ENCODE measurements at regions not wholly inside any gene's neighbourhood (a gene's known extent, or its start where the extent isn't known, plus 50 kb on each side); places are given as distances from the start of the nearest gene placed in this dataset.
A peak's percentile ranks its signal among the peaks of the same experiment; 100 is the strongest.
"Not testable (repeated sequence)": the region's sequence is repeated elsewhere in the genome, so short reads cannot be mapped to it uniquely, and the experiment has no call there.

DNA sequence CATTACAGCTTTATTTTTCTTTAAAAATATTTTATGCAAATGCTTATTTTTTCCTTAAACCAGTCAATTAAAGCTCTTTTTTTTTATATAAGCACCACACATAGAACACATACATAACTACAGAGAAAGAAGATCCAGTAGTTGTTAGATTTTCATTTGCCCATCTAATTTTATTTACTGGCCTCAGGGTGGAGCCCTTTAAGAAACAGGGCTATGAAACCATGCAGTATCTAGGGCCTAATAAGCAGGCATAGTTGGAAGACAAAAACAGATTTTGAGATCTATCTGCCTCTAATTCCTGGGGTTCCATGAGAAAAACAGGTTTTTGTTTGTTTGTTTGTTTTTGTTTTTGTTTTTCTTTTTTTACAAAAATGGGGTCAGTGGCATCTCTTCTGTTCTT is 120.6 kb downstream of the BCHE start:
- Mint-ChIP-seq H3K9me3 (peaks cover 7% of the 10 kb centered on the region), H3K27ac (no peak overlapping the region), H3K4me1 (no peaks in the 10 kb centered on the region), H3K4me3 (no peak overlapping the region), H3K36me3 (no peaks in the 10 kb centered on the region)
- DNase-seq (ENCODE audit: low spot score in 2 of 2) (no peak), ATAC-seq (no peak)

DNA sequence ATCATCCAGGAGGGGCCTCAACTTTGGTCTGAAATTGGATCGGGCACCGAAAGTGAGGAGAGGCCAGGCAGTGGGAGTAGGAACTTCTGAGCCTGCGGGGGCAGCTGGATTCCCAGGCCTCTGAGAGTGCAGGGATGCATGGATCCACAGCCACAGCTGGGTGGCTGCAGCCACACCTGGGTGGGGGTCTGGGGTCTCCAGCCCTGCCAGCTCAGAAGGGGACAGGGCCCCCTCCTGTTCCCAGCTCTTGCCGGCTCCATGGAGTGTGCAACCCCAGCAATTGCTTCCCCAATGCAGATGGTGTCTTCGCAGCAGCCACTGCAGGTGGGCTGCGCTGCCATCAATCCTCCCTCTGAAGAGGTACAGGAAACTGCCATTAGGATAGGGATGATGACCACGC is 123.7 kb downstream of the BCHE start:
- Mint-ChIP-seq H3K4me3 (no peak overlapping the region), H3K4me1 (no peaks in the 10 kb centered on the region), H3K9me3 (peaks cover 5% of the 10 kb centered on the region), H3K36me3 (no peaks in the 10 kb centered on the region), H3K27ac (no peak overlapping the region)
- ATAC-seq, result peak; percentile 13
- DNase-seq (ENCODE audit: low spot score in 2 of 2), result no peak

DNA sequence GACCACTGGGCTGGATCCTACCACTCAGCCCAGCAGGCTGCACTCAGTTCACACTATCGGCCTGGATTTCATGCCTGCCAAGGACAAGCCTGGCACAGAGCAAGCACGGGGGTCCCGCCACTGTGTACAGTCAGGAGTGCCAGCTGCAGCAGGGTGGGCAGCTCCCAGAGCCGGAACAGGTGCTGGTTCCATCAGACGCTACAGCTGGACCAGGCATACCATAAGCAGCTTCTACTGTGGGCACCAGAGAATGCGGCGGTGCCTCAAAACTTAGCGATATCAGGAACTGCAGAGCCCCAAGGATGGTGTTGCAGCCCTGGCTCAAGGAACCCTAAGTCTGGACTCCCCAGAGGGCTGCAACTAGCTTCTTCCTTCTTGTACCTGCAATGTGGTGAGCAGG is 124.8 kb downstream of the BCHE start:
- no peaks in the 10 kb centered on the region for H3K36me3 Mint-ChIP-seq
- no peaks in the 10 kb centered on the region for H3K4me1 Mint-ChIP-seq
- no peak overlapping the region for H3K27ac Mint-ChIP-seq
- peaks cover 5% of the 10 kb centered on the region for H3K9me3 Mint-ChIP-seq
- ATAC-seq (peak; percentile 21), DNase-seq (ENCODE audit: low spot score in 2 of 2) (no peak)
- H3K4me3 Mint-ChIP-seq, result no peak overlapping the region

DNA sequence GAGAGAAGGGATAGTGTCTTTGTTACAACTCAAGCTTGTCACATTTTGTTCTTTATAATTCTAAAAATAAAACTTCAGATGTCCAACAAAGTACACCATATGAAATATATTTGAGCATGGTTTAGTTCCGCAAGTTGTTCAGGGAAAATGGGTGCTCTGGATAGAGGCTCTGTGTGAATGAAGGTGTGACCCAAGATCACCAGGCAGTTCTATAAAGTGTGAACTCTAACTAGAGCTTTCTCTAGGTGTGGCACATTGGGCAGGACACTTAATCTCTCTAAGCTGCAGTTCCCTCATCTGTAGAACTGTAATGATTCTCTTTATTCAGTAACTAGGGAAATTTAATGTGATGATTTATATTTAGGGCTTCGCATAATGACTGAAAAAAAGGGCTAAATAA is 139.3 kb downstream of the BCHE start:
- H3K36me3 Mint-ChIP-seq, result no peaks in the 10 kb centered on the region
- H3K9me3 Mint-ChIP-seq, result peaks cover 14% of the 10 kb centered on the region
- DNase-seq (ENCODE audit: low spot score in 2 of 2) (no peak), ATAC-seq (no peak)
- H3K4me1 Mint-ChIP-seq, result no peaks in the 10 kb centered on the region
- no peak overlapping the region for H3K4me3 Mint-ChIP-seq
- no peak overlapping the region for H3K27ac Mint-ChIP-seq

DNA sequence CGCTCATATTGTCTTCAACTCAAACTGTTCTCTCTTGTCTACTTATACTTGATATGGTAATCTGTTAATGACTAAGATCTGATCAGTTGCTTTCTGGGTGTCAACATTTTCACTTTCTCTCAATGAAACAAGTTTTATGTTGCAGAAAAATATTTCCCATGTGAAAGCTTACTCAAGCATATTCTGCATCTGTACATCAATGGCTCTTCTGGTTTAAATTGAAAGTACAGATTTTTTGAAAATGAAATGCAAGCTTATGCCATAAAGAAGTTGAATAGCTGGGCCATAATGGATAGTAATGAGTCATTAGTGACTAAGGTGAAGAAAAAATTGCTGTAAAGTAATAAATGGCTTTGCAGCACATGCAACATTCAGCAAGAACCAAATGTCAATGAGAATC is 140.7 kb downstream of the BCHE start:
- ATAC-seq (no peak), DNase-seq (ENCODE audit: low spot score in 2 of 2) (no peak)
- no peak overlapping the region for H3K4me3 Mint-ChIP-seq
- no peaks in the 10 kb centered on the region for H3K4me1 Mint-ChIP-seq
- H3K27ac Mint-ChIP-seq, result no peak overlapping the region
- H3K36me3 Mint-ChIP-seq, result no peaks in the 10 kb centered on the region
- peaks cover 17% of the 10 kb centered on the region for H3K9me3 Mint-ChIP-seq

DNA sequence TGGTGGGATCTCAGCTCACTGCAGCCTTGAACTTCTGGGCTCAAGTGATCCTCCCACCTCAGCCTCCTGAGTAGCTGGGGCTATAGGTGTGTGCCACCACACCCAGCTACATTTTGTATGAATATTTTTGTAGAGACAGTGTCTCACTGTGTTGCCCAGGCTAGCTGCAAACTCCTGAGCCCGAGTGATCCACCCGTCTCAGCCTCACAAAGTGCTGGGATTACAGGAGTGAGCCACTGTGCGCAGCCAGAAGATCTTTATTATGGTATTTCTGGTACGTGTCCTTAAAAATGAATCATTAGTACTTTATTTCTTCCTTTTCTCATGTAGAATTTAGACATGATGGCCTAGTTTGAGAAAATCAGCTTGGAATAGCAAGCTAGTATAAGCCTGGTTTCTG is 153.3 kb downstream of the BCHE start:
- peaks cover 17% of the 10 kb centered on the region for H3K9me3 Mint-ChIP-seq

DNA sequence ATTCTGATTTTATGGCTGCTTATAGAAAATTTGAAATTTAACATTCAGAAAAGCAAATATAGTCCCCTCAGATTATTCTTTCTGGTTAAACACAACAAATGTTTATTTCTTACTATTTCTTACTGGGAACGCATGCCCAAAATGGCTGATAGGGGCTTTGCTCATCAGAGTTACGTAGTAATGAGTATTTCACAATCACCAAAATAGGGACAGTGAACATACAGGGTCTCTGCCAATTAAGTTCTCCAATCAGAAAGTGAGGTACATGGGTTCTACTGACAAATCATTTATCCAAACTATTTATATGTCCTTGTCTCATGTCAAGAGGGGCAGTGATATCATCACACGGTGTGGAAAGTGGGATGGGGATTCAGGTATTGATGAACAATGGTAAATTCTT is 154.5 kb downstream of the BCHE start:
- DNase-seq (ENCODE audit: low spot score in 2 of 2) (no peak), ATAC-seq (no peak)
- H3K4me3 Mint-ChIP-seq, result no peak overlapping the region
- no peaks in the 10 kb centered on the region for H3K4me1 Mint-ChIP-seq
- peaks cover 15% of the 10 kb centered on the region for H3K9me3 Mint-ChIP-seq
- no peak overlapping the region for H3K27ac Mint-ChIP-seq
- no peaks in the 10 kb centered on the region for H3K36me3 Mint-ChIP-seq

More for the DNA sequence above, 153.3 kb downstream of the BCHE start:
- DNase-seq (ENCODE audit: low spot score in 2 of 2) (no peak), ATAC-seq (no peak)
- H3K4me1 Mint-ChIP-seq, result no peaks in the 10 kb centered on the region
- H3K4me3 Mint-ChIP-seq, result no peak overlapping the region
- no peak overlapping the region for H3K27ac Mint-ChIP-seq
- H3K36me3 Mint-ChIP-seq, result no peaks in the 10 kb centered on the region

DNA sequence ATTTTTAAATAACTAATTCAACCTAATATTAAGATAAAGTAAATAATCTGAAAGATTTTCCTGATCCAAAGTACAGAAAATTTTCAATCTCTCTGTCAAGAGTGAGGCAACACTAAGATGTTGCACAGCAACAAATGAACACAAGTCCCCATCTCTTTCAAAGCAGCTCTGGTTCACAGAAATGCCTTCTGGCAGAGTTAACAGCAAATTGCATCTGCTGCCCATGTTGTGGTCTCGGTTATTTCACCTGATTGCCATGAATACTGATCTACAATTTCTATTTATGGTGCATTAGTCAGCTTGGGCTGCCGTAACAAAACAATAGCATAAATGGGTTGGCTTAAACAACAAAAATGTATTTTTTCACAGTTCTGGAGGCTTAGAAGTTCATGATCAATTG is 167.3 kb downstream of the BCHE start:
- Mint-ChIP-seq H3K4me3 (no peak overlapping the region), H3K27ac (no peak overlapping the region)

DNA sequence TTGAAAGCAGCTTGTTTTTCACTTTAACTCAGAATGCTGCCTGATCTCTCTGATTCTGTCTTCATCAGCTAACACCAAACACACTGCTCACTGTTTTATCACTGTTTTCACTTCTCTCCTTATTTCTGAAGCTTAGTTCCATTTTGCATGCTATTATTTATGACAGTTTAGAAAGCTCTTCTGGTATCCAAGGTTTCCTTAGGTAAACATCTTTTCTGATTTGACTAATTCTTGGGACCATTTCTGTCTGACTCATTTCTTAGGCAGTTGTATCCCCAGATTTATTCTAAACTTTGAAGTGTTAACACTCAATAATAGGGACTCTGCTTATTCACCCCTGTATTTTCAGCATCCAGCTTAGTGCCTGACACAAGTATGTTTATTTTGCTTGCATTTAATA is 167.7 kb downstream of the BCHE start:
- no peak for DNase-seq (ENCODE audit: low spot score in 2 of 2)
- Mint-ChIP-seq H3K4me1 (no peaks in the 10 kb centered on the region), H3K36me3 (no peaks in the 10 kb centered on the region), H3K9me3 (peaks cover 18% of the 10 kb centered on the region), H3K27ac (no peak overlapping the region), H3K4me3 (no peak overlapping the region)
- no peak for ATAC-seq

More for the DNA sequence above, 167.3 kb downstream of the BCHE start:
- no peak for ATAC-seq
- peaks cover 22% of the 10 kb centered on the region for H3K9me3 Mint-ChIP-seq
- no peak for DNase-seq (ENCODE audit: low spot score in 2 of 2)
- no peaks in the 10 kb centered on the region for H3K36me3 Mint-ChIP-seq
- no peaks in the 10 kb centered on the region for H3K4me1 Mint-ChIP-seq

DNA sequence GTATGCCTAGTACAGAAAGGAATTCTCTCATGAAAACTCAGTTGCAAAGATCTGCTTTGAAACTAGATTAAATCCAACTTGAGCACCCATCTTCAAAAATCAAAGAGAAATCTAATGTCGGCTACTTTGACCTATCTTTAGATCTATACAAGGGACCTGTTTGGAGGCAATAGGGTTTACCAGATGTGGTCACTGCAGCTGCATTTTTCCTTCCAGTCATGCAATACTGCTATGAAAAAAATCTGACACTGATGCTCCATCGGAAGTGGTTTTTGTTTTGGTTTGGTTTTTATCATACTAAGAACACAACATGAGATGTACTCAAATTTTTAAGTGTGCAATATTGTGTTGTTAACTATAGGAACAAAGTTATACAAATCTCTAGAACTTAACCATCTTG is 169.5 kb downstream of the BCHE start:
- peaks cover 18% of the 10 kb centered on the region for H3K9me3 Mint-ChIP-seq
- H3K27ac Mint-ChIP-seq, result no peak overlapping the region
- DNase-seq (ENCODE audit: low spot score in 2 of 2), result no peak
- H3K4me1 Mint-ChIP-seq, result no peaks in the 10 kb centered on the region
- H3K36me3 Mint-ChIP-seq, result no peaks in the 10 kb centered on the region
- no peak for ATAC-seq
- H3K4me3 Mint-ChIP-seq, result no peak overlapping the region

DNA sequence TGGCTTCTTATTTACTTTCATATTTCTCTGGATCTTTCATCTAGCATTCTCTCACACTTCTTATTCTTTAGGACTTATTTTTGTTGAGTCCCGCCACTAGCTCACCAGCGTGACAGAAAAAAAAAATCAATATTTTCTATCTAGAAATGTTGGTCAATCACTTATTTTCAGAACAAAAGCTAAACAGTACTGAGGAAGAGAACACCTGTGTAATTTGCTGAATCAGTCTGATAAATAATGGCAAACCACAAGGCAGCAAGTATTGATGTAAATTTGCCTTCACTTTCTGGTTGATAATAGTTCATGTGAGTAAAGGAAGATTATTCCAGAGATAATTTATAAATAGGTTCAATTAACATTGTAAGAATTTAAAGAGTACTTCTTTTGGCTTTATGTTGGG is 179.2 kb downstream of the BCHE start:
- H3K36me3 Mint-ChIP-seq, result no peaks in the 10 kb centered on the region
- H3K4me3 Mint-ChIP-seq, result no peak overlapping the region
- ATAC-seq (no peak), DNase-seq (ENCODE audit: low spot score in 2 of 2) (no peak)
- no peaks in the 10 kb centered on the region for H3K4me1 Mint-ChIP-seq
- H3K9me3 Mint-ChIP-seq, result peaks cover 11% of the 10 kb centered on the region
- no peak overlapping the region for H3K27ac Mint-ChIP-seq

DNA sequence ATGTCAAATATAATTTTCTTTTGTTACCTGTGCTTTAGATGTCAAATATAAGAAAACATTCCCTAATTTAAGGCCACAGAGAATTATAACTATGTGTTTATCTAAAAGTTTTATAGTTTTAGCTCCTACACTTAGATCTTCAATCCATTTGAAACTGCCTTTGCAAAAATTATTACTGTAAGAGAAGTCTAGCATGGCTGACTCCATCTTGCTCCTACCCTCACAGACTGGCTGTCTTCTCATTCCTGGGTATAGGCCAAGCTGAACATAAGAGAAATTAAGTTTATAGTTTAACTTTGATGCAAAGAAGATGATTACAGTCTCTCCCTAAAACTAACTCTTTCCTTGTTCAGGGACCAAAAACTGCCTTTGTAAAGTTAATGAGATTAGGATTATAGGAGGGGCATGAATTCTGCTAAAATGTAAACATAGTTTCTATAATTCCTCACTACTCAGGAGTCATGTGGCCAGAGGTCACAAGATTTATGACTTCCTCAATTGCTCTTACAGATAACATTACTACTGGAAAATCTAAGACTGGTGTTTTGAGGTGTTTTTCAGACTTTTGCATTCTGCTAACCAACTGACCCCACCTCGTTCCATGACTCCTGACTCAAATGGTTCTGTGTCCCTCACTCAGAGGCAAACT is 184.0 kb downstream of the BCHE start:
- H3K4me1 Mint-ChIP-seq, result no peaks in the 10 kb centered on the region
- ATAC-seq, result no peak
- H3K36me3 Mint-ChIP-seq, result no peaks in the 10 kb centered on the region
- peaks cover 7% of the 10 kb centered on the region for H3K9me3 Mint-ChIP-seq
- no peak overlapping the region for H3K27ac Mint-ChIP-seq
- H3K4me3 Mint-ChIP-seq, result no peak overlapping the region
- no peak for DNase-seq (ENCODE audit: low spot score in 2 of 2)

DNA sequence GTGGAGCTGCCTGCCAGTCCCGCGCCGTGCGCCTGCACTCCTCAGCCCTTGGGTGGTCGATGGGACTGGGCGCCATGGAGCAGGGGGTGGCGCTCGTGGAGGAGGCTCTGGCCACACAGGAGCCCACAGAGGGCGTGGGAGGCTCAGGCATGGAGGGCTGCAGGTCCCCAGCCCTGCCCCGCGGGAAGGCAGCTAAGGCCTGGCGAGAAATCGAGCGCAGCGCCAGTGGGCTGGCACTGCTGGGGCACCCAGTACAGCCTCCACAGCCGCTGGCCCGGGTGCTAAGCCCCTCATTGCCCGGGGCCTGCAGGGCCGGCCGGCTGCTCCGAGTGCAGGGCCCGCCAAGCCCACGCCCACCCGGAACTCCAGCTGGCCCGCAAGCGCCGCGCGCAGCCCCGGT is 187.9 kb downstream of the BCHE start:
- not testable (repeated sequence) for H3K4me3 Mint-ChIP-seq; H3K36me3 Mint-ChIP-seq; DNase-seq (ENCODE audit: low spot score in 2 of 2); H3K9me3 Mint-ChIP-seq; H3K27ac Mint-ChIP-seq; H3K4me1 Mint-ChIP-seq; ATAC-seq

DNA sequence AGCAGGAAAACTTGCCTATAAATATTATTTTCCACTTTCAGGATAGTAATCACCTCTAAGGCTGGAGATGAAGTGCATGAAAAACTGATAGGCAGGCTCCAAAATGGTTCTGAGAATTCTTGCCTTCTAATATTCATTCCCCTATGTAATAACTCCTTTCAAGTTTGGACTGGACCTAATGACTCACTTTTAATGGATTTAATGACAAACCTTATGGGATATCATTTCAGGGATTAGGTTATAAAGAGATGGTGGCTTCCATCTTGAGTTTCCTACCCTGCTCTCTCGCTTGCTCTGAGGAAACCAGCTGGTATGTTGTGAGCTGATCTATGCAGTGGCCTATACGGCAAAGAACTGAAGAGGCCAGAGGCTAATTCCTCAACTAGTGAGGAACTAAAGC is 192.0 kb downstream of the BCHE start:
- peaks cover 11% of the 10 kb centered on the region for H3K9me3 Mint-ChIP-seq
- H3K36me3 Mint-ChIP-seq, result no peaks in the 10 kb centered on the region
- DNase-seq (ENCODE audit: low spot score in 2 of 2) (no peak), ATAC-seq (no peak)
- no peak overlapping the region for H3K4me3 Mint-ChIP-seq
- H3K4me1 Mint-ChIP-seq, result no peaks in the 10 kb centered on the region
- no peak overlapping the region for H3K27ac Mint-ChIP-seq

DNA sequence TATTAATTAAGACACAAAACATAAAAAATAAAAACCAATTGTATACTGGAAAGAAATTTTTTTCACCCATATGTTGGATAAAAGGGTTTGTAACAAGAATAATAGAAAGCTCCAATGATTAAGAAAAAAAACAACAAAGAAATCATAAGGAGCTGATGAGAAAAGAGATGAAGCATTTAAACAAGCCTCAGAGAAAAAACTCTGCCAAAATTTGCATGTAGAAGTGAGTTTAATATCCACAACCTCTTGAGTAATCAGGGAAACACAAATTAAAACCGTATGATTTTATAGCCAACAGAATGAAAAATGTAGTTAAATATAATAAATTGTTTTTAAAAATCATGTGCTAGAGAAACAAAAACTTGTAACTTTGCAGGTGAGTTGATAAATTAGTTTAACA is 192.9 kb downstream of the BCHE start:
- ATAC-seq (no peak), DNase-seq (ENCODE audit: low spot score in 2 of 2) (no peak)
- no peak overlapping the region for H3K27ac Mint-ChIP-seq
- H3K4me1 Mint-ChIP-seq, result no peaks in the 10 kb centered on the region
- no peak overlapping the region for H3K4me3 Mint-ChIP-seq
- no peaks in the 10 kb centered on the region for H3K36me3 Mint-ChIP-seq
- H3K9me3 Mint-ChIP-seq, result peaks cover 13% of the 10 kb centered on the region

DNA sequence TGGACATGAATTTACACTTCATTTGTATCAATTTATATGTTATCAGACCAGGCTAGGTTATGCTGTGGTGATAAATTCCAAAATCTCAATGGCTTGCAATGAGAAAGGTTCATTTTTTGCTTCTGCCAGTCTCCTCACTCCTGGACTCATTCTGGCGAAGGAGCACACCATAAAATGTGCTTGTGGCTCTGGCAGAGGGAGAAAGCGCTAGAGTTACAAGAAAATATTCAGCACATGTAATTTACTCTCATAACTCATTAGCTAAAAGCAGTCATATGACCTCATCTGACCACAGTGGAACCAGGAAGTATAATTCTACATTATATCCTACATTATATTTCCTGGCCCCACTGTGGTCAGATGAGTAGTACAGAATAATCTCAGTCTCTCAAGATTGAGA is 193.8 kb downstream of the BCHE start:
- DNase-seq (ENCODE audit: low spot score in 2 of 2) (no peak), ATAC-seq (no peak)
- Mint-ChIP-seq H3K36me3 (no peaks in the 10 kb centered on the region), H3K9me3 (peaks cover 17% of the 10 kb centered on the region), H3K4me3 (no peak overlapping the region), H3K4me1 (no peaks in the 10 kb centered on the region), H3K27ac (no peak overlapping the region)
